ENCODE measurements at regions not wholly inside any gene's neighbourhood (a gene's known extent, or its start where the extent isn't known, plus 50 kb on each side); places are given as distances from the start of the nearest gene placed in this dataset.

DNA sequence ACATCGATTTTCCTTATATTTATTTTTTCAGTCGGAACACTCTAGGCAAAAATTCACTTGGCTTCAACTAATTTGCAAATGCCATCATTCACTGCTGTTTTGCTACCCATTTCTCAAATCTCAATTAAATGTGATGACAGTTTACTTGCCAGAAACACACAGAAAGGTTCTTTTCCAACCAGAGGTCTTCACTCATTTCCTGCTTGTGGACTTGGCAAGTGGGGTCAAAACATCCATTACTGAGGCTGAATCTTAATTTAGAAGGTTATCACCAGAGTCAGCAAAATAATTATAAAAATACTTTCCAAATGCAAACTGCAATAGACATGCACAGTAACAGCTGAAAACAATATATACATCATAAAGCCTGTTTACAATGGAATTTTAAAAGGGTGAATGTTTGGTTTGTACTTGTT is 625.4 kb upstream of the TBL1XR1 start:
- Mint-ChIP-seq H3K4me3 (no peak overlapping the region), H3K27me3 (no peaks in the 10 kb centered on the region), H3K4me1 (peaks cover 13 to 16% (median 14%) of the 10 kb centered on the region in 3 donors), H3K36me3 (no peaks in the 10 kb centered on the region), H3K27ac (no peak overlapping the region), H3K9me3 (no peaks in the 10 kb centered on the region)
- no peak for DNase-seq
- no peak for ATAC-seq (ENCODE audit: low read depth in 2 of 2)

DNA sequence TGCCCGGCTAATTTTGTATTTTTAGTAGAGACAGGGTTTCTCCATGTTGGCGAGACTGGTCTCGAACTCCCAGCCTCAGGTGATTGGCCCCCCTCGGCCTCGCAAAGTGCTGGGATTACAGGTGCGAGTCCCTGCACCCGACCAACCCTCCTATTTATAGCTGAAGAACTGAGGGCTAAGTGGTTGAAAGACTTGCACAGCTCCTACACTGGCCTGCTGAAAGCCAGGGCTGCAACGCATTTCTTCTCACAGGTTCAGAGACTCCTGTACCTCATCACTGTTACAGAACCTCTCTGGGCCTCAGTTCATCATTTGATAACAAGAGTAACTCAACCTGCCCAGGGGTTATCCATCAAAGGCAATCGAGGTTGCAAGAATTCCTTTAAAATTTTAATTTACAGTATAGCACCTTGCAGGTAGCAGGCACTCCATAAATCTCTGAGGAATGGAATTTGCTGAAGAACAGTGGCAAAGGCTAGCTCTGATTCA is 626.5 kb upstream of the TBL1XR1 start:
- peaks cover 13 to 16% (median 14%) of the 10 kb centered on the region in 3 donors for H3K4me1 Mint-ChIP-seq
- H3K27ac Mint-ChIP-seq = no peak overlapping the region
- no peak for ATAC-seq (ENCODE audit: low read depth in 2 of 2)
- no peak overlapping the region for H3K4me3 Mint-ChIP-seq
- no peaks in the 10 kb centered on the region for H3K36me3 Mint-ChIP-seq
- H3K9me3 Mint-ChIP-seq = no peaks in the 10 kb centered on the region
- no peak for DNase-seq
- H3K27me3 Mint-ChIP-seq = no peaks in the 10 kb centered on the region

DNA sequence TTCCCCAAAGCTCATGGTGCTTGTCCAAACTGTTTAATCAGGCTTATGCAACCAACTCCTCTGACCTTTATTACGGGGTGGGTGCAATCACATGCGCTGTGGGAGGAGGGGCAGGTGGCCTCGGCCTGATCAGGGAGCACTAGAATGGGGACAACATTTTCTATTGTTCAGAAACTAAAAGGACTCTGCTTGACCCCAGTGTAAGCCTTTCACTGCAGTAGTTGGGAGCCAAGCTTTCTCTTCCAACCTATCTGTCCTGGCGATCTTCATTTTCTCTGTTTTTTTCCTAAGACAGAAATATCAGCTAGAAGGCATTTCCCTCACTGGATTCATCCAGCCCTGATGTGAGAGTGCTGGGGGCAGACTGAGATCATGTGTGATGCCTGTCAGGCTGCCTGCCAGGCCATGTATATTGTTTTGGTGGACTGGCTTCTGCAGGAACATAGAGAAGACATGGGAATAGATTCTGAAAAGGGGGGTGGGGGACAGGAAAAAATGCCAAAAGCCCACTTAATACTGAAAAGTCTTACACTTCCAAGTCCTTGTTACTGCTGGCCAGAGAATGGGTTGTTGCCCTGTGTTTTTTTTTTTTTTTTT is 627.0 kb upstream of the TBL1XR1 start:
- DNase-seq = no peak
- no peak for ATAC-seq (ENCODE audit: low read depth in 2 of 2)
- H3K9me3 Mint-ChIP-seq = no peaks in the 10 kb centered on the region
- no peaks in the 10 kb centered on the region for H3K27me3 Mint-ChIP-seq
- peak overlapping the region in 1 of 6 donors; percentile 49 for H3K27ac Mint-ChIP-seq
- H3K4me3 Mint-ChIP-seq = no peak overlapping the region
- H3K36me3 Mint-ChIP-seq = no peaks in the 10 kb centered on the region
- H3K4me1 Mint-ChIP-seq = peaks cover 13 to 16% (median 14%) of the 10 kb centered on the region in 3 donors

DNA sequence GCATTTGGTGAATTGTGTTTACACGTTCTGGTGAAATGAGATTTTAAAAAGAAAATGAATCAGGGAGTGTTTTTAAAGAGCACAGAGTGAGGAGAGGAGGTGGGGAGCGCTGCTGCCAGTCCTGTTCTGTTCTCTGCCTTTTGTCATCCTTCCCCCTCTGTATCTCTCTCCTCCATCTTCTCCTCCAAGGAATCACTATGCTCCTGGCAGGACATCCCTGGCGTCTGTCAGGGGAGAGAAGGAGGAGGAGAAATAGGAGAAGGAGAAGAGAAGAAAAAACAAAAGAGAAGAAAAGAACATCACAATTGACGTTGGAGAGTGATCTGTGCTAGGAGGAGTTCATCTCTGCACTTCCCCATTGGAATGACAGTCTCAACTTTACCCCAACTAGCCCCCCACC is 627.6 kb upstream of the TBL1XR1 start:
- peaks cover 11 to 16% (median 13%) of the 10 kb centered on the region in 3 donors for H3K4me1 Mint-ChIP-seq
- H3K27me3 Mint-ChIP-seq = no peaks in the 10 kb centered on the region
- no peaks in the 10 kb centered on the region for H3K9me3 Mint-ChIP-seq
- H3K4me3 Mint-ChIP-seq = peak overlapping the region in 1 of 8 donors; percentile 1
- no peaks in the 10 kb centered on the region for H3K36me3 Mint-ChIP-seq
- ATAC-seq (ENCODE audit: low read depth in 2 of 2) (no peak), DNase-seq (no peak)
- H3K27ac Mint-ChIP-seq = peak overlapping the region in 1 of 6 donors; percentile 49

GRCh38 chr3:177826253-177826652 is 629.0 kb upstream of the TBL1XR1 start:
- no peak overlapping the region for H3K4me3 Mint-ChIP-seq
- H3K4me1 Mint-ChIP-seq = peaks cover 2 to 4% (median 3%) of the 10 kb centered on the region in 3 donors
- no peaks in the 10 kb centered on the region for H3K27me3 Mint-ChIP-seq
- H3K27ac Mint-ChIP-seq = peak overlapping the region in 1 of 6 donors; percentile 72
- DNase-seq = no peak
- H3K36me3 Mint-ChIP-seq = no peaks in the 10 kb centered on the region
- H3K9me3 Mint-ChIP-seq = no peaks in the 10 kb centered on the region
- no peak for ATAC-seq (ENCODE audit: low read depth in 2 of 2)

DNA sequence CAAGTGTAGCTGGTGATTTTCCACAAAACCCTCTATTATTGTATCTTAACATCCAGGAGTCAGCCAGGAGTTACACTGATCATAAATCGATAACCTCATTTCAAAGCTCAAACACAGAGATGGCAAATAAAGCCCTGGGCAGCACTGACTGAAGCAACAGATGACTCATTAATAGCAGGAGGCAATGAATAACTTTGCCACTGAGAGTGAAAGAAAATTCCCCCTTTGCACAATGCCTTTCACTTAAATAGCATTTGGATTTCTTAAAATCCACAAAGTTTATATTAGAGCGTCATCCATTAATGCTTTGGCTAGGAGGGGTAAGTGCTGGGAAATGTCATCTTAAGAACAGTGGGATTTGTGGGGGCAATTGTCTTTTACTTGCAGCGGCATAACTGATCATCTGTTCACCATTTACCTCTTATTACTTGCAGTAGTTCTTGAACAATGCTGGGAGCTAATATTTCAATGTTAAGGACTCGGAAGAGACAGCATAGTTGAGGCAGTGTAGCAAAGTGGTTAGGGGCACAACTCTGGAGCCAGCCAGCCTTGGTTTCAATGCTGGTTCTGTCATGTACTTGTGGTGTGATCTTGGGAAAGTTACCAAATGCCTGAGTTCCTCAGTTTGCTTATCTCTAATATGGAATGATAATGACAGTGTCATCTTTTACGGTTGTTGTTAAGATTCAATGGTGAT is 630.4 kb upstream of the TBL1XR1 start:
- Mint-ChIP-seq H3K4me3 (no peak overlapping the region), H3K4me1 (peaks cover 0 to 3% (median 0%) of the 10 kb centered on the region in 3 donors), H3K36me3 (no peaks in the 10 kb centered on the region), H3K9me3 (no peaks in the 10 kb centered on the region), H3K27me3 (no peaks in the 10 kb centered on the region), H3K27ac (no peak overlapping the region)
- DNase-seq (no peak), ATAC-seq (ENCODE audit: low read depth in 2 of 2) (no peak)

DNA sequence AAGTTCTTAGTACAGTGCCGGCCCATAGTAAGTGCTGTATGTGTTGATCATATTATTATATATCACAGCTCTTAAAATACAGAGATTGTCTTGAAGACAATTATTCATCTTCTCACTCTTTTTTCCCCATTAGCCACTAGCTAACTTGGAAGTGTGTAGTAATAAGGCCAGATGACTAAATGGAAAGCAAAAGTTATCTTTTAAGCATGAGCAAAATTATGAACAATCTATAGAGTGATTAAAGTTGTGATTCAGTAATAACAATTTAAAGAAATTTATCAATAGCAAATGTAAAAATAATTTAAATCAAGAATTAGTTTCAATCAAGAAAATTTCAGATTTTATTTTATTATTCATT is 630.9 kb upstream of the TBL1XR1 start:
- Mint-ChIP-seq H3K4me3 (no peak overlapping the region), H3K27ac (no peak overlapping the region), H3K27me3 (no peaks in the 10 kb centered on the region), H3K4me1 (peaks cover 0 to 3% (median 0%) of the 10 kb centered on the region in 3 donors), H3K9me3 (no peaks in the 10 kb centered on the region), H3K36me3 (no peaks in the 10 kb centered on the region)
- DNase-seq (no peak), ATAC-seq (ENCODE audit: low read depth in 2 of 2) (no peak)

GRCh38 chr3:177830411-177830849 is 633.1 kb upstream of the TBL1XR1 start:
- Mint-ChIP-seq H3K9me3 (no peaks in the 10 kb centered on the region), H3K27me3 (no peaks in the 10 kb centered on the region), H3K36me3 (no peaks in the 10 kb centered on the region), H3K4me1 (no peaks in the 10 kb centered on the region), H3K4me3 (no peak overlapping the region), H3K27ac (no peak overlapping the region)
- no peak for DNase-seq
- ATAC-seq (ENCODE audit: low read depth in 2 of 2) = no peak

GRCh38 chr3:177831361-177831760 is 634.1 kb upstream of the TBL1XR1 start:
- Mint-ChIP-seq H3K36me3 (no peaks in the 10 kb centered on the region), H3K27ac (no peak overlapping the region), H3K9me3 (no peaks in the 10 kb centered on the region), H3K4me3 (no peak overlapping the region), H3K4me1 (no peaks in the 10 kb centered on the region), H3K27me3 (no peaks in the 10 kb centered on the region)
- no peak for DNase-seq
- ATAC-seq (ENCODE audit: low read depth in 2 of 2) = no peak

GRCh38 chr3:177832880-177833279 is 635.6 kb upstream of the TBL1XR1 start:
- no peak for DNase-seq

DNA sequence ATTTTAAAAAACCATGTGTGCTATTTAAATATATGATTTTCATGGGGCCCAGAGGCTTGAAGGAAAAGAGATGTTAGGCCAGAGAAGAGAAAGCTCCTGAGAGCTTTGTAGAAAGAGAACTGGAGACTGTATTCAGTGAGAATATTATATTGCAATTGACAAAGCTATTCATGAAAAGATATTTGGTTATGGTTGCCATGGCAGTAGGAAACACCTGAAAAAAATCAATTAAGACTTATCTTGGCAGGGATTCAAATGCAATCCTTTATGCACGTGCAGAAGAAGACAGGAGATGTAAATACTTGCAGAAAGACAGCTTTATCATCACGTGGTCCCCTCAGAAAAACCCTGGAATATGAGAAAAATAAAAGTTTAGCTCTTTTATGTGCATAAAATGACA is 636.0 kb upstream of the TBL1XR1 start:
- Mint-ChIP-seq H3K4me3 (no peak overlapping the region), H3K36me3 (no peaks in the 10 kb centered on the region), H3K9me3 (no peaks in the 10 kb centered on the region), H3K27me3 (no peaks in the 10 kb centered on the region), H3K4me1 (no peaks in the 10 kb centered on the region), H3K27ac (no peak overlapping the region)
- no peak for DNase-seq
- ATAC-seq (ENCODE audit: low read depth in 2 of 2) = no peak

More at GRCh38 chr3:177832880-177833279, 635.6 kb upstream of the TBL1XR1 start:
- H3K9me3 Mint-ChIP-seq = no peaks in the 10 kb centered on the region
- H3K4me3 Mint-ChIP-seq = no peak overlapping the region
- no peak for ATAC-seq (ENCODE audit: low read depth in 2 of 2)
- H3K27ac Mint-ChIP-seq = no peak overlapping the region
- H3K4me1 Mint-ChIP-seq = no peaks in the 10 kb centered on the region
- no peaks in the 10 kb centered on the region for H3K36me3 Mint-ChIP-seq
- no peaks in the 10 kb centered on the region for H3K27me3 Mint-ChIP-seq

- Mint-ChIP-seq H3K4me3 (no peak overlapping the region), H3K9me3 (no peaks in the 10 kb centered on the region), H3K27ac (no peak overlapping the region), H3K4me1 (no peaks in the 10 kb centered on the region), H3K36me3 (no peaks in the 10 kb centered on the region), H3K27me3 (peaks cover 0 to 4% (median 0%) of the 10 kb centered on the region in 3 donors)
- DNase-seq (no peak), ATAC-seq (ENCODE audit: low read depth in 2 of 2) (no peak)
Observed at GRCh38 chr3:177835008-177835407, 637.7 kb upstream of the TBL1XR1 start.

GRCh38 chr3:177835917-177836316 is 638.6 kb upstream of the TBL1XR1 start:
- DNase-seq (no peak), ATAC-seq (ENCODE audit: low read depth in 2 of 2) (no peak)
- Mint-ChIP-seq H3K4me3 (no peak overlapping the region), H3K9me3 (no peaks in the 10 kb centered on the region), H3K27ac (no peak overlapping the region), H3K27me3 (peaks cover 0 to 12% (median 4%) of the 10 kb centered on the region in 3 donors), H3K4me1 (no peaks in the 10 kb centered on the region), H3K36me3 (no peaks in the 10 kb centered on the region)

GRCh38 chr3:177836671-177837070 is 639.4 kb upstream of the TBL1XR1 start:
- no peak for DNase-seq
- no peak for ATAC-seq (ENCODE audit: low read depth in 2 of 2)
- no peaks in the 10 kb centered on the region for H3K36me3 Mint-ChIP-seq
- H3K27me3 Mint-ChIP-seq = peaks cover 0 to 12% (median 4%) of the 10 kb centered on the region in 3 donors
- H3K4me3 Mint-ChIP-seq = no peak overlapping the region
- H3K4me1 Mint-ChIP-seq = no peaks in the 10 kb centered on the region
- H3K27ac Mint-ChIP-seq = no peak overlapping the region
- no peaks in the 10 kb centered on the region for H3K9me3 Mint-ChIP-seq

Measured in naive B cell (primary cell).